Stimulated activated CD4-positive, alpha-beta T cell treated with anti-CD3 and anti-CD28 coated beads, Interleukin-15, amount 100 ng/mL, for 24 hours (primary cell): ENCODE measurements at regions not wholly inside any gene's neighbourhood (a gene's known extent, or its start where the extent isn't known, plus 50 kb on each side); places are given as distances from the start of the nearest gene placed in this dataset.
"Not testable (repeated sequence)": the region's sequence is repeated elsewhere in the genome, so short reads cannot be mapped to it uniquely, and the experiment has no call there.

ENCODE experiments used
- DNase-seq: peaks from one replicate; pipeline ENCODE4 v3.0.0-alpha.2; 2020

GRCh38 chr4:178192611-178193010 lies 750.4 kb upstream of the AGA start:
- no peak for DNase-seq

- no peak for DNase-seq
Observed at GRCh38 chr4:178196751-178197374, 754.6 kb upstream of the AGA start.

GRCh38 chr4:178198691-178199090 lies 756.5 kb upstream of the AGA start:
- no peak for DNase-seq

- DNase-seq, result no peak
Observed at GRCh38 chr4:178202422-178202821, 760.2 kb upstream of the AGA start.

GRCh38 chr4:178205826-178206225 lies 763.6 kb upstream of the AGA start:
- DNase-seq, result no peak

- no peak for DNase-seq
Observed at GRCh38 chr4:178215309-178215708, 773.1 kb upstream of the AGA start.

- DNase-seq, result no peak
Observed at GRCh38 chr4:178215763-178216162, 773.5 kb upstream of the AGA start.

- DNase-seq, result not testable (repeated sequence)
Observed at GRCh38 chr4:178226421-178226820, 784.2 kb upstream of the AGA start.

GRCh38 chr4:178233906-178234305 lies 791.7 kb upstream of the AGA start:
- DNase-seq, result no peak

GRCh38 chr4:178240891-178241290 lies 798.7 kb upstream of the AGA start:
- no peak for DNase-seq

- DNase-seq, result no peak
Observed at GRCh38 chr4:178241601-178242118, 799.4 kb upstream of the AGA start.

GRCh38 chr4:178242655-178243054 lies 800.4 kb upstream of the AGA start:
- DNase-seq, result no peak

- no peak for DNase-seq
Observed at GRCh38 chr4:178244785-178245184, 802.5 kb upstream of the AGA start.

- no peak for DNase-seq
Observed at GRCh38 chr4:178255172-178255571, 812.9 kb upstream of the AGA start.

- DNase-seq, result no peak
Observed at GRCh38 chr4:178258603-178259002, 816.4 kb upstream of the AGA start.

- DNase-seq, result no peak
Observed at GRCh38 chr4:178259566-178259965, 817.3 kb upstream of the AGA start.

- no peak for DNase-seq
Observed at GRCh38 chr4:178264001-178264400, 821.8 kb upstream of the AGA start.

GRCh38 chr4:178271386-178271785 lies 829.1 kb upstream of the AGA start:
- DNase-seq, result no peak

- no peak for DNase-seq
Observed at GRCh38 chr4:178273168-178273567, 830.9 kb upstream of the AGA start.

GRCh38 chr4:178275671-178276360 lies 833.6 kb upstream of the AGA start:
- DNase-seq, result peak; percentile 3

- no peak for DNase-seq
Observed at GRCh38 chr4:178280362-178280761, 838.1 kb upstream of the AGA start.

GRCh38 chr4:178288462-178288861 lies 846.2 kb upstream of the AGA start:
- no peak for DNase-seq

- DNase-seq, result no peak
Observed at GRCh38 chr4:178293601-178294000, 851.4 kb upstream of the AGA start.

GRCh38 chr4:178296669-178297068 lies 854.4 kb upstream of the AGA start:
- DNase-seq, result no peak

- no peak for DNase-seq
Observed at GRCh38 chr4:178306565-178306964, 864.3 kb upstream of the AGA start.
